HG03571 (cell line): ENCODE measurements at regions not wholly inside any gene's neighbourhood (a gene's known extent, or its start where the extent isn't known, plus 50 kb on each side); places are given as distances from the start of the nearest gene placed in this dataset.

Experiments used
- ATAC-seq: cut with Tn5 transposase; IDR thresholded peaks from one replicate; pipeline ENCODE4 v1.9.1; 2021; ENCODE audit not compliant: unreplicated experiment

DNA sequence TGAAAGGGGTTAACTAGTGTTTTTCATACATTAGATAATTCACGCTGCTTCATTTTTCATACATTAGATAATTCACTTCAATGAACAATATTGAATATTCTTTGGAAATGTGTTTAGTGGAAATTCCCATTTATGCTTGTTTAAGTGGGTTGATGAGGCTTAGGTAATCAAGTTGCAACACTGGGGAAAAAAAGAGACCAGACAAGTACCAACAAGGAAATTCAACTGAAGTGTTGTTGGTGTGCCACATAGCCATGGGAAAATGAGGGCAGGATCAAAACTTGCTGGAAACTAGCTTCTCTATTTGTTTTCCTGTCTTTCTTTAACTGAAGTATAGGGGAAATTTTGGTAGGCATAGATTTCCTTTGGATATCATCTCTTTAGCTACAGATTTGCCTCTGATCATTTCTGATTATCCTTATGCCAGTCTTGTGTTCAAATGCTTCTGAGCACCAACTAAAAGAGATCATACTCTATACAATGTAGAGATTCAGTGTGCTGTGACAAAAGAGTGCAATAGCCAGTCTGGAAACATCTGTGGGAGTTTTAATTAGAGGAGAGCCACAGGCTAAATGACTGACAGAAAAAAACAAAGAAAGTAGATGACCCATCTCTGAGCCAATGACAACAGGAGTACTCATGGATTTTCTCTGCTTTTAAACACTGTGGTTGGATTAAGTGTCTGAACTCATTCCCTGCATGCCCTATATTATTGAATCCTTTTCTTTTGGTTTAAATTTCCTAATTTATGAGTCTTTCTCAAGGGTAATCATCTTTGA, 67.6 kb upstream of the CTSC start:
- no peak for ATAC-seq

DNA sequence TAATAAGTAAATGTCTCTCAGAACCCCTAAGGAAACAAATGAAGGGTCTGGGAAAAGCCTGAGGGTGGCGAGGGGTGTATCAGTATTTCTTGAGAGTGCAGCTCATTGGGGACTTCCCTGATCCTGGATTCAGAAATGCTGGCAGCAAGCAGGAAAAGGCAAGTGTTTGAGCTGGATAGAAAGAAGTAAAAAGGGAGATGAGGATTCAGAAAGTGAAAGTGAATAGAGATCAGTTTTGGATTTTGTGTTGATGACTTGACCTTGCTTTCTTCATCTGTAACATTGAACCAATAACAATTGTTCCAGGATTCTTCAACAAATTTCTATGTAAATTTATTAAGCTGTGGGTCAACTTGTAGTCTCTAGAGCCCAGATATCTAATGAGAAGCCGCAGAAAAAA, 66.9 kb upstream of the CTSC start:
- ATAC-seq = no peak

DNA sequence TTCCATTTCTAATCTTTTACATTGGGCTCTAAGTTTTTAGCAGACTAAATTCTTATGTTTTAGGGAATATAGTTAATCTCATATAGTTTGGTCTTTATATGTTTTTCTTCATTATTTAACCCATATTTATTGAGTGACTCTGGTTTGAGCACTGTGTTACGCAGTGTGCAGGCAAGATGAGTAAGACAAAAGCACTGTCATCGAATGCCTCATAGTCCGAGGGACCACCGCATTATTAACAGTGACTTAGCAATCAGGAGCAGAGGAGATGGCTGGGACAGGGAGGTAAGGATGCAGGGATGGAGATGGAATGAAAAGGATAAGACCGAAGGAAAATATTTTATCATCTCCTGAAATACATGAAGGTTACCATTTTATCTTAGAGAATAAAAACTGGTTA, 65.2 kb upstream of the CTSC start:
- ATAC-seq = no peak

DNA sequence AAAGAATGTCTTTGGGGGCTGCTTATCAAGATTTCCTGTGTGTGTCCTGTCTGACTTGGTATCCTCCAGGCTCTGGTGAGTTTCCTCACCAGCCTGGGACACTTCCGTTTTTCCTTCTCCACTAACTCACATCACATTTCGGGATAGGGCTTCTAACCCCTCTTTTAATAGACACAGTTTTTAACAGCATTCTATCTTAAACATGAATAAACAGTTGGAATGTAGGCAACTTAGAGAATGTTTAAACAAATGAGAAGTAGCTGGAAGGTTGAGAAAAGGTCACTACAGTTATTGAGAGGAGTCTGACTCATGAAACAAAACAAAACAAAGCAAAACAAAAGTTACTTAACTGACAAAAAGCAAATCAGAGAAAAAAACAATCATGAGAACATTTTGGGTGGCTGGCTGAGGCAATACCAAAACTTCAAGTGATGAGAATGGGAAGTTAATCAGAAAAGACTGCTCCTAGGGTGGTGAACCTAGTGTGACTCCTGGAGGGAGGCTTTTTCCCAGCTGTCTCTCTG, 64.7 kb upstream of the CTSC start:
- ATAC-seq = no peak

DNA sequence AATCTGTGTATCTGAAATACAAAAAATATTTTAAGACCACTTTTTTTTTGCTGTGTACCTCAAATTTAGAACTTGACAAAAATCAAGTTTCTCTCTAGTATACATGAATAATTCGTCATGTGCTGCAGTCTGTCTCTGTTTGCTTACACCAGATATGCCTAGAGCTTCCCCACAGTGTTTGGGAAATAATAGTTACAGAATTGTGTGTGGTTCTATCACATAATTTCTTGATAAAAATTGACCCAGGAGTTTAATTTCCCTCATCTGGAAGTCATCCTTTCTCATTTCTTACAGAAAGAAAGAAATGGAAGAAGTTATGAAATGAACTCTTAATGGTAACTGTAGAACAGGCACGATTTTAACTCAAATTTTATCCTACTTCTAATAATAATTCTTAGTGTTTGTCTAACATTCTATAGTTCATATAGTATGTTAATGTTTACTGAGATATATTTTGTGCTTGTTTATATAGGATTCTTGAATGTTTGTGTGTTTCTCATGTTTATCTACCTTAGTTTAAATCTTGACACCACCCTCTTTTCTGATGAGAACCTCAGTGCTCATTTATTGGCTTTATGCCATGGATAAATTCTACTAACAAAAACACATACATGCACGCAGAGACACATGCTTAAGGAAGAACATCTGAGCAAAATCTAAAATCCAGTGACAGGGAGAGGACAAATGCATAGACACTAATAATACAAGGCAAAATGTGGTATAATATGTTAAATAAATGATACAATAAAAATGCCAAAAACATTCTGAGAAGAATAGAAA, 61.4 kb upstream of the CTSC start:
- no peak for ATAC-seq

DNA sequence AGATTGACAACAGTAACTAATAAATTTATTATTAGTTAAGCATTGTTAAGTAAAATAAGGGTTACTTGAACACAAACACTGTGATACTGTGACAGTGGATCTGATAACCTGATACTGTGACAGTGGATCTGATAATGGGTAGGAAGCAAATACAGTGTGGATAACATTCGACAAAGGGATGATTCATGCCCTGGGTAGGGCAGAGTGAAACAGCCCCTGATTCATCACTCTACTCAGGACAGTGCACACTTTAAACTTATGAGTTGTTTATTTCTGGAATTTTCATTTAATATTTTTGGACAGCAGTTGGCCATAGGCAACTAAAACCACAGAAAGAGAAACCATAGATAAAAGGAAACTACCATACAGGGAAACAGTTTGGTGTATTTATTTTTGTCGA, 60.8 kb upstream of the CTSC start:
- no peak for ATAC-seq

DNA sequence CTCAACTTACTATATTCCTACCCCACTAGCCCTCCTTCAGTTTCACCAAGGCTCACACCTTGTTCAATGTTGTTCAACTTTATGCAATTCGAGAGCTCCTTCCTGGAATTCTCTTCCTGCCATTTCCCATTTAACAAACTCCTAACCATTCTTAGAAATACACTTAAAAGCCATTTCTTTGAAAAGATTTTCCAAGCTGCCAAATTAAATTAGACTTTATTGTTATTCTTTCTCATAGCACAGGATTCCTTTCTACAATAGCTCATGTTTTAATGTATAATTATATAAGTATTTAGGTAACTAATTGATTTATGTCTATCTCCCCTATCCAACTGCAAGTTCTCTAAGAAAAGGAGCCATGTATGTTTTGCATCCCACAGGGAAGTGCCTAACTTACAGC, 52.7 kb upstream of the CTSC start:
- ATAC-seq = no peak

DNA sequence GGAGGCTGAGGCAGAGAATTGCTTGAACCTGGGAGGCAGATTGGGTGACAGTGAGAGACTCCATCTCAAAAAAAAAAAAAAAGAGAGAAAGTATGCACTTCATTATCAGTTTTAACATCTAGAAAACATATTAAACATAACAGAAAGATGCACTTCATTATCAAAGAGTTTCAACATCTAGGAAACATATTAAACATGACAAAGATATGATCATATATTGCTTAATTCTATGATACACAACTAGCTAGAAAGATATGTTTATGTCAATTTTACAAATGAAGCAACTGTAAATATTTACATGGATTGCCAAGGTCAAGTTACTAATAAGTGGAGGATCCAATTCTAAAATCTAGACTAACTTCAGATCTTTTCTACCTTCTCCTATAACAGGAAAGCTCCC, 50.4 kb upstream of the CTSC start:
- no peak for ATAC-seq
